Gastrocnemius medialis (tissue), 4 donors: ENCODE measurements at regions not wholly inside any gene's neighbourhood (a gene's known extent, or its start where the extent isn't known, plus 50 kb on each side); places are given as distances from the start of the nearest gene placed in this dataset.

Experiments used
- ATAC-seq, 2 donors: fragments of 150-250 bp; one replicate each; pipeline ENCODE4 v1.9.1; 2016
- DNase-seq, 2 donors: peaks; one replicate each; pipeline ENCODE4 v3.0.0-alpha.2; 2019
- H3K27ac ChIP-seq, 4 donors: fragments of 200-600 bp; sonication (generic); 1 replicate in 1 of 4; 2 replicates in 3 of 4; pipeline ENCODE4 v1.5.1; 2016 to 2018; ENCODE audit warnings: mild to moderate bottlenecking in 2 of 4, moderate library complexity in 1 of 4
- H3K27me3 ChIP-seq, 3 donors: fragments of 200-600 bp; sonication (generic) in 2 of 3; 1 replicate in 1 of 3; 2 replicates in 2 of 3; pipeline versions ENCODE4 v1.5.1 to v1.6.0; 2016 to 2019; ENCODE audit warnings: mild to moderate bottlenecking in 1 of 3, moderate library complexity in 1 of 3
- H3K36me3 ChIP-seq, 2 donors: fragments of 200-600 bp; sonication (generic) in 1 of 2; one replicate each; pipeline ENCODE4 v1.5.1; 2017 to 2018
- H3K4me1 ChIP-seq, 2 donors: fragments of 200-600 bp; sonication (generic) in 1 of 2; one replicate each; pipeline ENCODE4 v1.5.1; 2016 to 2017; ENCODE audit warnings: mild to moderate bottlenecking in 2 of 2
- H3K4me3 ChIP-seq, 4 donors: fragments of 200-600 bp; sonication (generic) in 3 of 4; 1 replicate in 1 of 4; 2 replicates in 3 of 4; pipeline ENCODE4 v1.5.1; 2016 to 2019; ENCODE audit warnings: mild to moderate bottlenecking in 2 of 4
- H3K9me3 ChIP-seq, 3 donors: fragments of 200-600 bp; sonication (generic) in 2 of 3; 1 replicate in 1 of 3; 2 replicates in 2 of 3; pipeline ENCODE4 v1.5.1; 2016 to 2019
- POLR2A ChIP-seq, 2 donors: fragments of 450-650 bp; IDR thresholded peaks; one replicate each; pipeline ENCODE4 v1.6.1; 2017; ENCODE audit warnings: antibody characterized with exemption in 2 of 2, mild to moderate bottlenecking in 2 of 2, moderate library complexity in 2 of 2
- in situ Hi-C, 4 donors: fragments of 200-750 bp; cut with MboI; loops; one replicate each; pipeline versions ENCODE4 v1.15.0 to v1.8.0; 2017; ENCODE audit warnings: low sequenced_read_pairs in 4 of 4
- intact Hi-C: fragments of 100-400 bp; cut with DNase I; formaldehyde crosslinking; loops from one replicate; pipeline ENCODE4 v1.15.1; 2023; ENCODE audit warnings: low total_unique reads
- TF ChIP-seq, protein P1 (sequence below), 5 experiments: fragments of 450-650 bp in 3 of 5; fragments of 200-600 bp in 2 of 5; sonication (generic) in 2 of 5; IDR thresholded peaks in 4 of 5; conservative IDR thresholded peaks in 1 of 5; 1 replicate in 4 of 5; 2 replicates in 1 of 5; pipeline ENCODE4 v1.5.1; 2016 to 2019; ENCODE audit warnings: antibody characterized with exemption in 5 of 5, mild to moderate bottlenecking in 3 of 5, moderate library complexity in 3 of 5

DNA sequence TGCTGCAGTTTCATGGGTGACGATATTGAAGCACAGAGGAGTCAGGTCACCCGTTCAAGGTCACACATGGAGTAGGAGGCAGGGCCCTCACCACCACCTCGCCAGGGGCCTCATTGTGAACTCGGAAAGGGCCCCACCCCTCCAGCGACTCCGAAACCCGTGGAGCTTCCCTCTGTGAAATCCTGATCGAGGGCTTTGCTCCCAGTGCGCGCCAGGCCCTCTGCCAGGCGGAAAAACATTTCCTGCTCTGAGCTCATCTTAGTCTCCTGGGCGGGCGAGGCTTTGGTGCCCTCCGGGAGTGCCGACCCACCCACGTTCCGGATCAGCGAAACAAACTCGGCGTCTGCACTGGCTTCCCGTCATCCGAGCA lies 75.0 kb upstream of the FCN1 start:
- Histone ChIP-seq H3K27ac (no peak overlapping the region), H3K36me3 (no peaks in the 10 kb centered on the region), H3K4me3 (no peak overlapping the region), H3K4me1 (no peaks in the 10 kb centered on the region), H3K27me3 (peaks cover 0 to 2% (median 0%) of the 10 kb centered on the region in 3 donors), H3K9me3 (no peaks in the 10 kb centered on the region)
- intact Hi-C loops: no loop called here
- no peak for TF ChIP-seq POLR2A (IDR thresholded peaks at IDR 0.05)
- DNase-seq (no peak), ATAC-seq (no peak)
- in situ Hi-C loops: no loop called here

DNA sequence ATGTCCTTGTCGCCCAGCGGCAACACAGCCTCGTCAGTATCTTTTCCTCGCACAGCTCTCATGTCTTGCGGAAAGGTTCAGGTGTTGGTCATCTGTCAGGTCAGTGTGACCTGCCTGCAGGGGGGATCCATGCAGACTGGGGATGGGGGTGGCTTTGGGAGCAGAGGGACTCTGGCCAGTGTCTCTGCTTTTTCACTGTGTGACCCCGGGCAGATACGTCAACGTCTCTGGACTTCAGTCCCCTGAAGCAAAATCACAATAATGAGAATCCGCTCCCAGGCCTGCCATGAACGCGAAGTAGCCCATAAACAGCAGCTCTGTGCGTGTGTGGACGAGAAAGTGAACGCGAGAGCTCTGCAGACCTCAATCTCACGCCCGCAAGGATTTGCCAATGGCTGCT lies 75.7 kb upstream of the FCN1 start:
- no peak overlapping the region for H3K27ac ChIP-seq
- intact Hi-C loops (no loop called here), in situ Hi-C loops (no loop called here)
- H3K4me1 ChIP-seq: no peaks in the 10 kb centered on the region
- no peaks in the 10 kb centered on the region for H3K9me3 ChIP-seq
- ATAC-seq: no peak
- H3K36me3 ChIP-seq: no peaks in the 10 kb centered on the region
- H3K27me3 ChIP-seq: peaks cover 0 to 5% (median 0%) of the 10 kb centered on the region in 3 donors
- TF ChIP-seq, protein P1, sequence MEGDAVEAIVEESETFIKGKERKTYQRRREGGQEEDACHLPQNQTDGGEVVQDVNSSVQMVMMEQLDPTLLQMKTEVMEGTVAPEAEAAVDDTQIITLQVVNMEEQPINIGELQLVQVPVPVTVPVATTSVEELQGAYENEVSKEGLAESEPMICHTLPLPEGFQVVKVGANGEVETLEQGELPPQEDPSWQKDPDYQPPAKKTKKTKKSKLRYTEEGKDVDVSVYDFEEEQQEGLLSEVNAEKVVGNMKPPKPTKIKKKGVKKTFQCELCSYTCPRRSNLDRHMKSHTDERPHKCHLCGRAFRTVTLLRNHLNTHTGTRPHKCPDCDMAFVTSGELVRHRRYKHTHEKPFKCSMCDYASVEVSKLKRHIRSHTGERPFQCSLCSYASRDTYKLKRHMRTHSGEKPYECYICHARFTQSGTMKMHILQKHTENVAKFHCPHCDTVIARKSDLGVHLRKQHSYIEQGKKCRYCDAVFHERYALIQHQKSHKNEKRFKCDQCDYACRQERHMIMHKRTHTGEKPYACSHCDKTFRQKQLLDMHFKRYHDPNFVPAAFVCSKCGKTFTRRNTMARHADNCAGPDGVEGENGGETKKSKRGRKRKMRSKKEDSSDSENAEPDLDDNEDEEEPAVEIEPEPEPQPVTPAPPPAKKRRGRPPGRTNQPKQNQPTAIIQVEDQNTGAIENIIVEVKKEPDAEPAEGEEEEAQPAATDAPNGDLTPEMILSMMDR (IDR thresholded peaks at IDR 0.05 in 4 of 5, conservative IDR thresholded peaks at IDR 0.05 in 1 of 5): no peak
- TF ChIP-seq POLR2A (IDR thresholded peaks at IDR 0.05): no peak
- no peak for DNase-seq
- no peak overlapping the region for H3K4me3 ChIP-seq

GRCh38 chr9:134993996-134994720 lies 76.4 kb upstream of the FCN1 start:
- in situ Hi-C loops (no loop called here), intact Hi-C loops (no loop called here)
- Histone ChIP-seq H3K27ac (no peak overlapping the region), H3K27me3 (peaks cover 0 to 5% (median 0%) of the 10 kb centered on the region in 3 donors), H3K9me3 (no peaks in the 10 kb centered on the region), H3K4me3 (no peak overlapping the region), H3K4me1 (no peaks in the 10 kb centered on the region), H3K36me3 (no peaks in the 10 kb centered on the region)
- DNase-seq: no peak
- no peak for ATAC-seq
- TF ChIP-seq, protein P1 (IDR thresholded peaks at IDR 0.05 in 4 of 5, conservative IDR thresholded peaks at IDR 0.05 in 1 of 5): no peak
- TF ChIP-seq POLR2A (IDR thresholded peaks at IDR 0.05): no peak

GRCh38 chr9:134994926-134995791 lies 77.4 kb upstream of the FCN1 start:
- Histone ChIP-seq H3K27me3 (peaks cover 0 to 5% (median 0%) of the 10 kb centered on the region in 3 donors), H3K4me3 (no peak overlapping the region), H3K36me3 (no peaks in the 10 kb centered on the region), H3K4me1 (no peaks in the 10 kb centered on the region), H3K9me3 (no peaks in the 10 kb centered on the region), H3K27ac (no peak overlapping the region)
- no peak for TF ChIP-seq POLR2A (IDR thresholded peaks at IDR 0.05)
- TF ChIP-seq, protein P1 (IDR thresholded peaks at IDR 0.05 in 4 of 5, conservative IDR thresholded peaks at IDR 0.05 in 1 of 5): no peak
- no peak for ATAC-seq
- DNase-seq: no peak
- intact Hi-C loops (no loop called here), in situ Hi-C loops (no loop called here)

DNA sequence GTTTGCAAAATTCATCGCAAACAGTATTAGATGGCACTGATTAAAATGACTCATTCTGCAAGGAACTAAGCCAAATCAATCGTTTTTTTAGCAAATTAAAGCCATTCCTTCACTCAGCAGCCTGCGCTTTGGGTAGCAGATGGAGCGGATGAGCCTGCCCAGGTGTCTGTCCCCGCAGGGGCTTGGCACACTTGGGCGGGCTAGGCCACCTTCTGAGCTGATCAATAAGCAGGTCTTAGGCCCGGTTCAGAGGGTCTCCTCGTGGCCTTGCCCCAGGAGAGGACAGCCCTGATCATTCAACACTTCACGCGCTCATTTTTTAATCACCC lies 78.0 kb upstream of the FCN1 start:
- intact Hi-C loops: no loop called here
- in situ Hi-C loops: no loop called here
- TF ChIP-seq POLR2A (IDR thresholded peaks at IDR 0.05): no peak
- TF ChIP-seq, protein P1 (IDR thresholded peaks at IDR 0.05 in 4 of 5, conservative IDR thresholded peaks at IDR 0.05 in 1 of 5): no peak
- H3K27me3 ChIP-seq: peaks cover 0 to 5% (median 0%) of the 10 kb centered on the region in 3 donors
- no peak overlapping the region for H3K27ac ChIP-seq
- H3K4me3 ChIP-seq: no peak overlapping the region
- DNase-seq (no peak), ATAC-seq (no peak)
- no peaks in the 10 kb centered on the region for H3K9me3 ChIP-seq
- no peaks in the 10 kb centered on the region for H3K36me3 ChIP-seq
- H3K4me1 ChIP-seq: no peaks in the 10 kb centered on the region
